Breast epithelium (tissue), 4 donors: ENCODE measurements at regions not wholly inside any gene's neighbourhood (a gene's known extent, or its start where the extent isn't known, plus 50 kb on each side); places are given as distances from the start of the nearest gene placed in this dataset.

Experiments used
- DNase-seq, 2 donors: peaks; one replicate each; pipeline ENCODE4 v3.0.0-alpha.2; 2019; ENCODE audit warnings: low spot score in 2 of 2
- H3K27ac ChIP-seq, 2 donors: fragments of 200-600 bp; sonication (generic) in 1 of 2; one replicate each; pipeline ENCODE4 v1.5.1; 2016 to 2019; ENCODE audit warnings: mild to moderate bottlenecking in 1 of 2
- H3K27me3 ChIP-seq, 2 donors: fragments of 200-600 bp; sonication (generic) in 1 of 2; one replicate each; pipeline versions ENCODE4 v1.5.1 to v1.6.0; 2017 to 2019; ENCODE audit warnings: control low read depth in 1 of 2, mild to moderate bottlenecking in 1 of 2
- H3K36me3 ChIP-seq: fragments of 200-600 bp; one replicate; pipeline ENCODE4 v1.5.1; 2019
- H3K4me1 ChIP-seq, 2 donors: fragments of 200-600 bp; sonication (generic); one replicate each; pipeline ENCODE4 v1.5.1; 2016 to 2019; ENCODE audit warnings: control low read depth in 1 of 2
- H3K4me3 ChIP-seq, 3 donors: fragments of 200-600 bp; sonication (generic); 1 replicate in 2 of 3; 2 replicates in 1 of 3; pipeline ENCODE4 v1.5.1; 2016 to 2019; ENCODE audit warnings: mild to moderate bottlenecking in 3 of 3, moderate library complexity in 2 of 3
- H3K9me3 ChIP-seq, 2 donors: fragments of 200-600 bp; sonication (generic) in 1 of 2; one replicate each; pipeline ENCODE4 v1.5.1; 2016 to 2019; ENCODE audit warnings: control low read depth in 1 of 2
- CTCF ChIP-seq, 3 donors: fragments of 450-650 bp; IDR thresholded peaks; one replicate each; pipeline ENCODE4 v1.5.1; 2016 to 2017; ENCODE audit warnings: antibody characterized with exemption in 3 of 3, mild to moderate bottlenecking in 3 of 3, moderate library complexity in 3 of 3
- POLR2A ChIP-seq: fragments of 450-650 bp; IDR thresholded peaks from one replicate; pipeline ENCODE4 v1.6.1; 2016; ENCODE audit warnings: antibody characterized with exemption, mild to moderate bottlenecking, moderate library complexity
- POLR2AphosphoS5 ChIP-seq, 3 donors: sonication (generic); formaldehyde crosslinking; IDR thresholded peaks; one replicate each; pipeline ENCODE4 v1.6.1; 2017; ENCODE audit warnings: antibody characterized with exemption in 3 of 3
- intact Hi-C: fragments of 100-400 bp; cut with DNase I; formaldehyde crosslinking; loops from one replicate; pipeline ENCODE4 v1.15.1; 2023; ENCODE audit warnings: low total_unique reads

- intact Hi-C loops, result no loop called here
- no peak for TF ChIP-seq CTCF (IDR thresholded peaks at IDR 0.05)
- no peak for TF ChIP-seq POLR2AphosphoS5 (IDR thresholded peaks at IDR 0.05)
- TF ChIP-seq POLR2A, result no peak
- no peaks in the 10 kb centered on the region for H3K36me3 ChIP-seq
Measured at GRCh38 chr1:199399996-199400724, 627.4 kb upstream of the NR5A2 start.

GRCh38 chr1:199403531-199404116 is 623.9 kb upstream of the NR5A2 start:
- no peaks in the 10 kb centered on the region for H3K9me3 ChIP-seq
- H3K4me1 ChIP-seq, result no peaks in the 10 kb centered on the region
- H3K4me3 ChIP-seq, result no peak overlapping the region
- no peak overlapping the region for H3K27ac ChIP-seq
- TF ChIP-seq POLR2AphosphoS5 (IDR thresholded peaks at IDR 0.05) (no peak), POLR2A (no peak), CTCF (IDR thresholded peaks at IDR 0.05) (no peak)
- H3K36me3 ChIP-seq, result no peaks in the 10 kb centered on the region
- no peaks in the 10 kb centered on the region for H3K27me3 ChIP-seq
- no peak for DNase-seq
- intact Hi-C loops, result no loop called here

More at GRCh38 chr1:199399996-199400724, 627.4 kb upstream of the NR5A2 start:
- Histone ChIP-seq H3K27ac (no peak overlapping the region), H3K4me3 (no peak overlapping the region), H3K4me1 (no peaks in the 10 kb centered on the region), H3K27me3 (no peaks in the 10 kb centered on the region), H3K9me3 (no peaks in the 10 kb centered on the region)
- DNase-seq, result no peak

- TF ChIP-seq CTCF (IDR thresholded peaks at IDR 0.05) (no peak), POLR2A (no peak), POLR2AphosphoS5 (IDR thresholded peaks at IDR 0.05) (no peak)
- no peaks in the 10 kb centered on the region for H3K9me3 ChIP-seq
- H3K27me3 ChIP-seq, result no peaks in the 10 kb centered on the region
- DNase-seq, result no peak
- no peak overlapping the region for H3K4me3 ChIP-seq
- H3K27ac ChIP-seq, result no peak overlapping the region
- intact Hi-C loops, result no loop called here
- H3K36me3 ChIP-seq, result no peaks in the 10 kb centered on the region
- no peaks in the 10 kb centered on the region for H3K4me1 ChIP-seq
Measured at GRCh38 chr1:199404191-199404590, 623.3 kb upstream of the NR5A2 start.

- no peak for DNase-seq
- Histone ChIP-seq H3K4me3 (no peak overlapping the region), H3K4me1 (no peaks in the 10 kb centered on the region), H3K9me3 (no peaks in the 10 kb centered on the region), H3K27me3 (no peaks in the 10 kb centered on the region), H3K36me3 (no peaks in the 10 kb centered on the region), H3K27ac (no peak overlapping the region)
- TF ChIP-seq POLR2AphosphoS5 (IDR thresholded peaks at IDR 0.05), result no peak
- no peak for TF ChIP-seq POLR2A
- TF ChIP-seq CTCF (IDR thresholded peaks at IDR 0.05), result no peak
- intact Hi-C loops, result no loop called here
Measured at GRCh38 chr1:199404976-199405375, 622.5 kb upstream of the NR5A2 start.

GRCh38 chr1:199405634-199406196 is 621.8 kb upstream of the NR5A2 start:
- no peak for DNase-seq
- no peak overlapping the region for H3K27ac ChIP-seq
- no peaks in the 10 kb centered on the region for H3K36me3 ChIP-seq
- no peaks in the 10 kb centered on the region for H3K27me3 ChIP-seq
- TF ChIP-seq POLR2A (no peak), CTCF (IDR thresholded peaks at IDR 0.05) (no peak), POLR2AphosphoS5 (IDR thresholded peaks at IDR 0.05) (no peak)
- no peaks in the 10 kb centered on the region for H3K4me1 ChIP-seq
- no peak overlapping the region for H3K4me3 ChIP-seq
- intact Hi-C loops, result no loop called here
- no peaks in the 10 kb centered on the region for H3K9me3 ChIP-seq
